Gastroesophageal sphincter (tissue), 3 donors: ENCODE measurements at regions not wholly inside any gene's neighbourhood (a gene's known extent, or its start where the extent isn't known, plus 50 kb on each side); places are given as distances from the start of the nearest gene placed in this dataset.

Source experiments
- EP300 ChIP-seq: sonication (generic); formaldehyde crosslinking; IDR thresholded peaks from one replicate; pipeline ENCODE4 v1.6.1; 2017; ENCODE audit warnings: antibody characterized with exemption, mild to moderate bottlenecking
- POLR2A ChIP-seq, 2 donors: fragments of 450-650 bp; IDR thresholded peaks; one replicate each; pipeline ENCODE4 v1.6.1; 2017; ENCODE audit warnings: antibody characterized with exemption in 2 of 2, mild to moderate bottlenecking in 2 of 2, moderate library complexity in 1 of 2
- POLR2AphosphoS5 ChIP-seq: sonication (generic); formaldehyde crosslinking; IDR thresholded peaks from one replicate; pipeline ENCODE4 v1.6.1; 2017; ENCODE audit warnings: antibody characterized with exemption
- TF ChIP-seq, protein P1 (sequence below), 4 experiments: fragments of 200-600 bp in 2 of 4; fragments of 450-650 bp in 2 of 4; sonication (generic) in 1 of 4; IDR thresholded peaks; one replicate each; pipeline ENCODE4 v1.5.1; 2017 to 2019; ENCODE audit warnings: antibody characterized with exemption in 4 of 4, mild to moderate bottlenecking in 2 of 4, moderate library complexity in 2 of 4

- TF ChIP-seq, protein P1, sequence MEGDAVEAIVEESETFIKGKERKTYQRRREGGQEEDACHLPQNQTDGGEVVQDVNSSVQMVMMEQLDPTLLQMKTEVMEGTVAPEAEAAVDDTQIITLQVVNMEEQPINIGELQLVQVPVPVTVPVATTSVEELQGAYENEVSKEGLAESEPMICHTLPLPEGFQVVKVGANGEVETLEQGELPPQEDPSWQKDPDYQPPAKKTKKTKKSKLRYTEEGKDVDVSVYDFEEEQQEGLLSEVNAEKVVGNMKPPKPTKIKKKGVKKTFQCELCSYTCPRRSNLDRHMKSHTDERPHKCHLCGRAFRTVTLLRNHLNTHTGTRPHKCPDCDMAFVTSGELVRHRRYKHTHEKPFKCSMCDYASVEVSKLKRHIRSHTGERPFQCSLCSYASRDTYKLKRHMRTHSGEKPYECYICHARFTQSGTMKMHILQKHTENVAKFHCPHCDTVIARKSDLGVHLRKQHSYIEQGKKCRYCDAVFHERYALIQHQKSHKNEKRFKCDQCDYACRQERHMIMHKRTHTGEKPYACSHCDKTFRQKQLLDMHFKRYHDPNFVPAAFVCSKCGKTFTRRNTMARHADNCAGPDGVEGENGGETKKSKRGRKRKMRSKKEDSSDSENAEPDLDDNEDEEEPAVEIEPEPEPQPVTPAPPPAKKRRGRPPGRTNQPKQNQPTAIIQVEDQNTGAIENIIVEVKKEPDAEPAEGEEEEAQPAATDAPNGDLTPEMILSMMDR (IDR thresholded peaks at IDR 0.05) = no peak
- no peak for TF ChIP-seq POLR2AphosphoS5
- no peak for TF ChIP-seq POLR2A (IDR thresholded peaks at IDR 0.05)
- no peak for TF ChIP-seq EP300
Observed at GRCh38 chr2:194705398-194705797, 951.6 kb upstream of the SLC39A10 start.
